ENCODE measurements at regions not wholly inside any gene's neighbourhood (a gene's known extent, or its start where the extent isn't known, plus 50 kb on each side); places are given as distances from the start of the nearest gene placed in this dataset.

DNA sequence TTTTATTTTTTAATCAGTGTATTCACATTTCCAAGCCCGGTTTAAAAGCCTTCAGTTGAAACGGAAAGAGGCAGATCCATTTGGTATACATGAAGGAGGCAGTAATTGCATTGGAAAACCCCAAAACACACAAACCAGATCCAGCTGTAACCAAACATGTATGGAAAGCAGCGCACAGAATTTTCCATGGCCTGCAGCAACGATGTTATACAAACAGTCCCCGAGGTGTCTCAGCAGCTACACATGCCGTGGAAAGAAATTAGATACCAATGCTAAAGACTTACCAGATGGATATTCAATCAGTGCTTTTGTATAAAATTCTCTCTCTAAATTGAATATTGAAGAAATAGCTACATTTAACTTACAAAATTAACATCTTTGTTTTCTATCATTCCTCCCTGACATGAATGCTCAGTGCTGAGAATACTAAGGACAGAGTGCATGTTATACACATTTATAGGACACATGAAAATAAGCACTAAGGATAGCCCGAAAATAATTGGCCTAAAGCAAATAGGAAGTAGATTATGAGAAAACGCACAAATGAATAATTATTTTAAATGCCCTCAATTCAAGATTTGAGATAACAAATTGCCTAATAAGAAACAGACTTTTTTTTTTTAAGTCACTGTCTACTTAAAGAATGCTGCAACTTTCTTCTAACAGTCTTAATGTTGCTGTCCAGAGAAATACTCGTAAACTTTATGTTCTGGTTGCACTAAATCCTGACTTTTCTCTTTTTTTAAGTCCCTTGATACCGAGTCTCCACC, 713.1 kb downstream of the HDGFL1 start:
- peaks cover 7% of the 10 kb centered on the region for H3K4me1 Mint-ChIP-seq

DNA sequence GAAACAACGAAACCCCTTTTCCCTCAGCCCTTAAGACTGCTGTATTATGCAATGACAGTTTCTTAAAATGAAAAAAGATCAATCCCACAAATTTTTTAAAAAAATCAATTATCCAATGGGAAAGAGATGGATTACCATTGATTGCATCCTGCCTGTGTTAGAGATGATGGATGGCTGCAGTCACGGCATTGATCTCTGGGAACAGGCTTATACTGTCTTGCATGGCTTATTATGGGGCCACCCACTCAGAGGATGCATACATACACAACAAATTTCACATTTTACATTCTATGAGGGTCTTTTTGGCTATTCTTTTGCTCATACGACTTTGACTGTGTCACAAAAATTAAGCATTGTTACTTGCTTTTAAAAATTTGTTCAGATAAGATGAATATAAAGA, 724.3 kb downstream of the HDGFL1 start:
- TF ChIP-seq, protein P1, sequence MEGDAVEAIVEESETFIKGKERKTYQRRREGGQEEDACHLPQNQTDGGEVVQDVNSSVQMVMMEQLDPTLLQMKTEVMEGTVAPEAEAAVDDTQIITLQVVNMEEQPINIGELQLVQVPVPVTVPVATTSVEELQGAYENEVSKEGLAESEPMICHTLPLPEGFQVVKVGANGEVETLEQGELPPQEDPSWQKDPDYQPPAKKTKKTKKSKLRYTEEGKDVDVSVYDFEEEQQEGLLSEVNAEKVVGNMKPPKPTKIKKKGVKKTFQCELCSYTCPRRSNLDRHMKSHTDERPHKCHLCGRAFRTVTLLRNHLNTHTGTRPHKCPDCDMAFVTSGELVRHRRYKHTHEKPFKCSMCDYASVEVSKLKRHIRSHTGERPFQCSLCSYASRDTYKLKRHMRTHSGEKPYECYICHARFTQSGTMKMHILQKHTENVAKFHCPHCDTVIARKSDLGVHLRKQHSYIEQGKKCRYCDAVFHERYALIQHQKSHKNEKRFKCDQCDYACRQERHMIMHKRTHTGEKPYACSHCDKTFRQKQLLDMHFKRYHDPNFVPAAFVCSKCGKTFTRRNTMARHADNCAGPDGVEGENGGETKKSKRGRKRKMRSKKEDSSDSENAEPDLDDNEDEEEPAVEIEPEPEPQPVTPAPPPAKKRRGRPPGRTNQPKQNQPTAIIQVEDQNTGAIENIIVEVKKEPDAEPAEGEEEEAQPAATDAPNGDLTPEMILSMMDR (IDR thresholded peaks at IDR 0.05): no peak
- Mint-ChIP-seq H3K27ac (no peak overlapping the region), H3K4me1 (no peaks in the 10 kb centered on the region), H3K36me3 (ENCODE audit: low read depth) (no peaks in the 10 kb centered on the region), H3K4me3 (no peak overlapping the region), H3K27me3 (ENCODE audit: low read depth, poor library complexity) (no peaks in the 10 kb centered on the region), H3K9me3 (peaks cover 3% of the 10 kb centered on the region)
- DNase-seq: no peak

More for the DNA sequence above, 713.1 kb downstream of the HDGFL1 start:
- TF ChIP-seq, protein P1 (IDR thresholded peaks at IDR 0.05): no peak
- Mint-ChIP-seq H3K9me3 (no peaks in the 10 kb centered on the region), H3K4me3 (no peak overlapping the region), H3K27ac (peak overlapping the region; percentile 66), H3K36me3 (ENCODE audit: low read depth) (no peaks in the 10 kb centered on the region), H3K27me3 (ENCODE audit: low read depth, poor library complexity) (no peaks in the 10 kb centered on the region)
- DNase-seq: no peak

DNA sequence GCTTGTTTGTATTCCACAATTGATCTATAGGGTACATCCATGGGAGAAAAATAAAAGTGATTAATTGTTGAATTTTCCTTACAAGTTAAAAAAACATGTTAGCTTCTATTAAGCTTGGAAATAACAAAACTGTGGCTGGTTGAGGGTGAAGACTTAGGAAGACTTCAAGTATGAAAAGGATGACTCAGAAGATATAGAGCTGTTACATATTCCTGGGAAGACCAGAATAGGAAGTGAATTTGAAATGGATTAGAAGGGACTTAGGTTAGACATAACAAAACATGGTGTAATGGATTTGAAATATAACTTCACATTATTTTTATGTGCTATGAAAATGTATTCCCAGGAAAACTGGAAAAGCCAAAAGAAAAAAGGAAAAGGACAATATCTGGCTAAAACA, 732.2 kb downstream of the HDGFL1 start:
- Mint-ChIP-seq H3K4me1 (peaks cover 29% of the 10 kb centered on the region), H3K27me3 (ENCODE audit: low read depth, poor library complexity) (no peaks in the 10 kb centered on the region), H3K36me3 (ENCODE audit: low read depth) (peaks cover 5% of the 10 kb centered on the region), H3K9me3 (peaks cover 16% of the 10 kb centered on the region), H3K27ac (no peak overlapping the region), H3K4me3 (no peak overlapping the region)
- TF ChIP-seq, protein P1 (IDR thresholded peaks at IDR 0.05): no peak
- no peak for DNase-seq

DNA sequence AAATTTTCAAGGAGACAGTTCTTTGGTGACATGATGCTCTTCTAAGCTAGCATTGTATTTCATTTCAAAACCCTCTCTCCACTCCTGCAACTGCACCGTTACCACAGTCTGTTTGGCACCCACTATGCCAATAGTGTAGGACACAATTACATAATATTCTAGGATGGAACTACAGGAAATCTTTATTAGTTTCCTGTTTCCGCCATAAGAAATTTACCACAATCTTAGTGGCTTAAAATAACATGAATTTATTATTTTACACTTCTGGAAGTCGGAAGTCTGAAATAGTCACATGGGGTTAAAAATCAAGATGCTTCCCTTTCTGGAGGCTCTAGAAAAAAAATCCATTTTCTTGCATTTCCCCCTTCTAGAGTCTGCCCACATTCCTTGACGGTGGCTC, 733.1 kb downstream of the HDGFL1 start:
- Mint-ChIP-seq H3K4me3 (no peak overlapping the region), H3K27me3 (ENCODE audit: low read depth, poor library complexity) (no peaks in the 10 kb centered on the region), H3K27ac (peak overlapping the region; percentile 26), H3K4me1 (peaks cover 29% of the 10 kb centered on the region), H3K36me3 (ENCODE audit: low read depth) (peaks cover 5% of the 10 kb centered on the region), H3K9me3 (peaks cover 16% of the 10 kb centered on the region)
- TF ChIP-seq, protein P1 (IDR thresholded peaks at IDR 0.05): no peak
- DNase-seq: no peak

DNA sequence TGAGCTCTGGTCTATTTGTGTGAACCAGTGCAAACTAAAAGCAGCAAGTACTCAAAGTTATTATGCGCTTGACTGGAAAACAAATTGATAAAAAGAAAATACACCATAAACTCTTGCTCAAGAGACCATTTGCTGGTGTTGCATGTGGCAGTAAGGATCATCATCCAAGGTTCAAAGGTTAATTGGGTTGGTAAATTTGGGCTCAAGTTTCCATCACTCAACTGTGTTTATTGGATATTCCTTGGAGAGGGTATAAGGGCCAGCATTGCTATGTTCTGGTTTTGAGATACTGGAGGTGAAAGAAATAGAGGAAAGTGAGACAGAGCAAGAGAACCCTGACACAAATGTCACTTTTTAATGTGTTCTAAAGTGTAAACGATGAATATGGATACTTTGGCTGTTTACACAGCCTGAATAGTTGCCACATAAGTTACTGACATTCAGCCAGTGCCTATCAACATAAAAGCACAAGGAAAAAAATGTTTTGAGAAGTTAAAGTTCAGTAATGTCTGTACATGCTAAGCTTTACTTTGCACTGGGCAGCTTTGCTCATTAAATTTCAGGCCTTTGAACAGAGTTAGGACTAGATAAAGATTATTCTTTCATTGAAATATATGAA, 736.1 kb downstream of the HDGFL1 start:
- Mint-ChIP-seq H3K4me3 (no peak overlapping the region), H3K27ac (no peak overlapping the region), H3K27me3 (ENCODE audit: low read depth, poor library complexity) (peaks cover 4% of the 10 kb centered on the region), H3K4me1 (peaks cover 29% of the 10 kb centered on the region), H3K36me3 (ENCODE audit: low read depth) (peaks cover 5% of the 10 kb centered on the region), H3K9me3 (peaks cover 12% of the 10 kb centered on the region)
- TF ChIP-seq, protein P1 (IDR thresholded peaks at IDR 0.05): no peak
- no peak for DNase-seq

Data from nephron progenitor cell (in vitro differentiated cells).